Limb (tissue), 2 donors: ENCODE measurements at regions not wholly inside any gene's neighbourhood (a gene's known extent, or its start where the extent isn't known, plus 50 kb on each side); places are given as distances from the start of the nearest gene placed in this dataset.
A peak's percentile ranks its signal among the peaks of the same experiment; 100 is the strongest.
"Not testable (repeated sequence)": the region's sequence is repeated elsewhere in the genome, so short reads cannot be mapped to it uniquely, and the experiment has no call there.

Experiments used
- DNase-seq, 2 donors: peaks; one replicate each; pipeline ENCODE4 v3.0.0-alpha.2; 2016; ENCODE audit errors: extremely low spot score in 2 of 2

DNA sequence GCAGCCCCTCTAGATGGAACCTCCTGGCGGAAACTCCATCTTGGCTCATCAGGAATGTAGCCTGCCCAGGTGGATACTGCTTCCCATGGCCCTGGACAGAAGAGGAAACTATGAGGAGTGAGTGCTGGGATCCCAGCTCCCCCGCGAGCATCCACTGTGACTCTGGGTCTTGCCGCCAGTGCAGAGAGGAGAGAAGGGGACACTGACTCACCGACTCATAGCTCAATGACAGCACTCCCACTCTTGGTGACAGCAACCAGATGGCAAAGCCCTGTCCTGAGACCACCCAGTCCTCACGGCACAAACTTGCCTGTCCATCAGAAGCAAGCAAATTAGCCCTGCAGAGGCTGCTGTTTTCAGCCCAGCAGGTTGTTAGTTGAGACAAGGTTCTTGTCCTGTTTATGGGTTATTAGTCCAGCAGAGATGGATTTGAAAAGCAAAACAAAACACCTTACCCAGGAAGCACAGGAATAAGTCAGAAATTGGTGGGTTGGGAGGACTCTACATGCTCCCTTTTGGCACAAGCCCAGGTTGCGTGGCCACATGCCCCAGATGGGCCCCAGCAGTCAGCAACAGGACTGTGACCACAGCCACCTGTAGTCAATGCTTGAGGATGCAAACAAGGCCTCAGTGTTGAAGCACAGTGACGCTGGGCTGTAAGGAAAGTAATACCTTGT, 111.5 kb upstream of the GLI2 start:
- DNase-seq = no peak

DNA sequence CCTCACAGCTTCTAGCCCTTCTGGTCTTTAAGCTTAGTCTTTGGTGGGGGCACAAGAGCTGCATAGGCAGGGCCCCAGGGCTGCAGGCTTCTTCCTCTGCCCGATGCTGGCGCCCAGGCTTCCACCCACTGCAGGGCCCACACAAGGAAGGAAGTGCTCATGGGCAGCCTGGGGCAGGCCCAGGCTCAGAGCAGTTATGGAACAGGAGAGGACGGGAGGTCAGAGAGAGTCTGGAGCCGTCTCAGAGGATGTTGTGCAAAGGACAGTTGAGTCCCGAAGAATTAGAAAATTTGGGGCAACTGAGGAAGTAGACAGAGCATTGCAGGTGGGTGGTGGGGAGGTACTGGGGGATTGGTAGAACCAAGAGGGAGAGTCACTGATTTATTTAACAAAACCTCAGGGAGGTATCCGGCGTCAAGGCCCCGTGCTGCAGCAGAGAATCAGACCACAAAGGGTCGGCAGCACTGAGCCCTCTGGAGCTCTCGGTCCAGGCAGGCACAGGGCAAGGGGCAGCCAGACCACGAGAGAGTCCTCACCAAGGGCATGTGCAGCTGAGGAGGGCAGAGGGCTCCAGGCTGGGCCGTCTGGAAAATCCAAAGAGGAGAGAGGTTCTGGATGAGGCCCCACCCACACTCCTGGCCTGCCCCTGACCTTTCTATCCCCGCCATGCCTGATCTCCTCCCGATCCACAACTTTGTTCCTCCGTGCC, 110.8 kb upstream of the GLI2 start:
- DNase-seq = no peak

DNA sequence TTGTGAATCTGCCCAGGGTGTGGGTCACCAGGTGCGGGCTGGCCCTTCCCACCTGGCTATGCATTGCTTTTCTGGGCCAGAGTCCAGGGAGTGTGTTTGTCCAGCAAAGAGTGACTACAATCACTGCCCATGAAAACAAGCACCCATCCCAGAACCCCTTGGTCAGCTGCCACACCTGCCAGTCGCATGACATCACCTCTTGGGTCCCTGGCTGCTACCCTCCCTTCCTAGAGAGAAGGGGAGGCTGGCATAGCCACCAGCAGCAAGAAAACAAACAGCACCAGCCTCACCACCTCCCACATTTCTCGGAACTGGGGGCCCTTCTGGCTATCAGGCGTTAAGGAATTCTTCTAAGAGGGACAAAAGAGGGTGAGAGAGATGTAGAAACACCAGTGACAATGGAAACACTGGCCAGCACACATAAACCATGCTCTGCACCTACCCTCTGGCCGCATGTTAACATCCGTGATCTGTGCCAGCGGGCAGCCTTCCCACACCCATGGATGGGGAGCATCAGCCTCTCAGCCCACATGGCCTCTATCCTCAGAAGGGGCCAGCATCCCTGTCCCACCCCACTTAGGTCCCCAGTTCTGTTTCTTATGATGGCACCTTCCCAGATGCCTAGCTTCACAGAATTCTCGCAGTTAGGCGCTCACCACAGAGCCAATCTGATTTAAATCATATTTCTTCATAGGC, 109.7 kb upstream of the GLI2 start:
- no peak for DNase-seq

DNA sequence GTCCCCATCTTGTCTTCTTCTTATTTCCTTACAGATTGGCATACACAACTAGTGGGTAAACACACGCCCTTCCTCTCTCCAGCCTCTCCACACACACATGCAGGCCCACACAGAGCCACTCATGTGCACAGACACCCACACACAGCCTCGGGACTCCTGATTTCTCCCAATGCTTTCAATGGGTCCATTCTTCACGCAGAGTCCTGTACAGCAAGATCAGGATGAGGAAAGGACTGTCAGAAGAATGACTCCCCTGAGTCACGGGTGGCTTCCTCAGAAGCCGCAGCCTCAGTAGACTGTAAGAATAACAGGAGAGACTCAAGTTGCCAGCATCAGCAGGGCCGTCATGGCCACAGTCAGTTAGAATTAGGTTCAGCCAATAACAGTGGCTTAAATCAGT, 109.1 kb upstream of the GLI2 start:
- no peak for DNase-seq

DNA sequence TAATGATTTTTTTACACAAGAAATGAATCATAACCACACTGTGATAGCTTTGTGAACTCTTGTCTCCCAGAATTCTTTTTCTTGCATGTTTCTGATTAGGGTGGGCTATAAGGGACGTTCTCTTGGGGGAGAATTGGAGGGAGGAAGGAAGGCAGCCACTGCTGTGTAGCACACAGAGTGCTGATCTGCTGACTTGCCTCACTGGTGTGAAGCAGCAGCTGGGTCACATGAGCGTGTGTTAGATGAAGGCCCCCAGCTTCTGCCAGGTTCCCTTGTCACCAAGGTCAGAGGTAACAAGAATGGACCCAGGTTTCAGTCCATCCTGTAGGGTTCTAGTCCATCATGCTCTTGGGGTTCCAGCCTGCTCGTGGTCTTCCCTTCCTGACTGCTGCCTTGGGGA, 107.4 kb upstream of the GLI2 start:
- DNase-seq = no peak

DNA sequence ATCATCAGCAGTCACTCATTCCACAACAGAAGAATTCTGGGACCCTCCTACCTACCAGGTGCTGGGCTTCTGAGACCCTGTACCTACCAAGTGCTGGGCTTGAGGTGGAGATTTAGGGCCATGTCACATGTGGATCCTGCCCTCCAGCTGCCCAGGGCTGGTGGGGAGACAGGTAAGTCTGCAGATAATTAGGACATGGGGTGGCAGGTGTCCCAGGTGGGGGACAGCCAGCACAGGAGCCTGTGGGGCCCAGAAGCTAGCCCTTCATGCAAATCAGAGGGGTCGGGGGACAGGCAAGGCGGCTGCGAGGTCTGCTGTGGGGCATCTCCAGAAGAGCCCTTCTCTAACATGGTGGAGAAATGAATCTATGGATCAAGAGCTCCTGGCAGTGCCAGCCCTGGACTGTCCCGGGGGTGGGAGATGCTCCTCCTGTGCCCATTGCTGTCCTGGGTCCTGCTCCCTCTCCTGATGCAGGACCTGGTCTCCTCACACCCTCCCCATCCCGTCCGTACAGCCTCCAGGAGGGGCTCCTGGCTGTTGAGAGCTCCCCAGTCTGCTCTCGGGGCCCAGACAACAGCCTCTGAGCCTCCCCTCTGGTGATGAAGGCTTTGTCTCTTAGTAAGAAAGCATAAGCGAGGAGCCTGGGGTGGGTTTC, 106.3 kb upstream of the GLI2 start:
- DNase-seq = no peak

DNA sequence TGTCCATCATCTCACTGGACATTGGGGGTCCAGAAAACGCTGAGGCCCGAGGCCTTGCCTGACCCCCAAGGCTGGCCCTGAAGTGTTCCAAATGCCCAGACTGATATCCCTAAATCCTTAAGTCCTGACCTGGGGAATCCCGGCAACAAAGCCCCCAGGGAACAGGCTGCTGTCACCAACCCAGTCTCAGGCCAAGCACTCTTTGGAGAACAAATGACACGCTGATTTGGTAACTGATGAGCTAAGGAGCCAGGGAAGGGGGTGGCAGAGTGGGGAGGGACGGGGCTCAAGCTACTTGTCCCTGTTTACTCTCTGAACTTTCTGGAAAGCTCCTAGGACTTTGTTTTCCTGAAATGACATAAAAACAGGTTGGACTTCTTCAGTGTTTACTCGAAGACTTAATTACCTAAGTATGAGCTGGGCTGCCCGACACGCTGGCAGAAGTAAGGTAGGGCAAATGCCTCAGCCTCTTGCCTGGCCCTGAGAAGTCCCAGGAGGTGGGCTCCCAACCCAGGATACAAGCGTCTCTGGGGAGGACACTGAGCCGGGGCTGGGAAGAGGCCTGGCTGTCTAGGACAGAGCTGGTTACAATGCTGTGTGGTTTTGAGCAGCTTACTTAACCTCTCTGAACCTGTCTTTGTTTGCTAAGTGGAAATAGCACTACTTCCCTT, 105.5 kb upstream of the GLI2 start:
- no peak for DNase-seq

DNA sequence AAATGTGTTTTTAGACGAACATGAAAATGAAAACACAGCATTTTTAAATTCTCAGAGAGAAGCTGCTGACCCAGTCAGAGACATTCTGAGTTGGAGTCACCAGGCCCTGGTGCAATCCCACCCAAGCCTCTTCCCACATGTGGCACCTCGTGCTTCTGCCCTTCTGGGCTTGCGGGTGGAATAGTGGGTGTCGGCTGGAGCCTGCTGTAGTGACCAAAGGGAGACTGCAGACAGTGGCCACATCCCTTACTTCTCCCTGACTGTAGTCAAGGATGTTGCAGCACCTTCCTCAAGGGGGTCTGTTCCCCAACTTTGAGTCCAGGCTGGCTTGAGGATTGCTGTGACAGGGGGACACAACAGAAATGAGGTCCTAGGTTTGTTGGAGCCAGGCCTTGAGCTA, 104.4 kb upstream of the GLI2 start:
- DNase-seq = no peak

DNA sequence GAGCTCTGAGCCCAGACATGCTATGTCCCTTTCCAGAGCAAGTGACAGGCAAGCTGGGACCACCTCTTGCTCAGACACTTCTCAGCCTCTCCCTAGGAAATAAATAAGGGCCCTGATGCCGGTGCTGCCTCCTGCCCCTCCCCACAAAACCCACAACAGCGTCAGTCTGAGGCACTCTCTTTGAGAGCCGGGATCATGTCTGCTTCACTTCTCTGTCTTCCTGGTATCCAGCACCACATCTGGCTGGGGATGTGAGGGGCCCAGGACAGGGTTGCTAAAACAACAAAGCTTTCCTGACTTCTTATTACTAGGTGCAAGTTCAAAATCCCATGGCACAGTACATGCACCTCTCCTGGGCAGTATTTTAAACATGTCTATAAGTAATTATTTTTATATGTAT, 103.9 kb upstream of the GLI2 start:
- DNase-seq = peak; percentile 48 to 63

DNA sequence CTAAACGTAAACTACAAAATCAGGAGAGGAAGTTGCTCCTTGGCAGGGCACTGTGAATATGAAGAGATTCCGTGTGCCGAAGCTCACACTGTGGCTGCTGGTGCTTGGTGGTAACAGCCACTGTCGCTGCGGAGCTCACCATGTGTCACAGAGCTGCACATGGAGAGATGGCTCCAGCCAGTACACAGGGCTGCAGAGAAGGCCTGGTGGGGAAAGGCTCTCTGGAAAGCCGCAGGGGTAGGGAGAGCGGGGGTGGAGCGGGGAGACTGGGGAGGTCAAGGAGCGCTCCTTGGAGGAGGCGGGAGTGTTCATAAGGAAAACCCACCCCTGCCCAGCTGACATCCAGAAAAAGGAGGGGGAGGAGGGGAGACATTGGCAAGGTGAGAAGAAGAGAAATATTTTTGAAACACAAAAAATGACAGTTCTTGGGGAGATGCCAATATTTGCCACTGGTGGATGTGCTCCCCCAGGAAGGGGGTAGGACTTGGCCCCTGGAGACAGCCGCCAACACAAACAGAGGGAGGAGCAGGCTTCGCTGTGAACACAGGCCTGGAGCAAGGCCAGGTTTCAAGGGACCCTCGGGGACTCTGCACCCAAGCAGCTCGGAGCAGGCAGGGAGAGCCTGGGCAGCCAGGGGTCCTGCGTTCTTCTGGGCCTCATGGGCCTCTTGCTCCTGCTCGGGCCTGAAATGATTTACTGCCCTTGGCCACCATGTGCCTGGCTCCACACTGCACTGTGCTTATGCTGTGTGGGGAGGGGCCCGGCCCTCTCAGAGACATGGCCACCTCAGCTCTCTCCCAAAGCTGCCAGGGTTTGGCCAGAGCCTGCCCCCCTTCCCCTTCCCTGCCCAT, 102.6 kb upstream of the GLI2 start:
- peak in 1 of 2 donors; percentile 56 for DNase-seq

DNA sequence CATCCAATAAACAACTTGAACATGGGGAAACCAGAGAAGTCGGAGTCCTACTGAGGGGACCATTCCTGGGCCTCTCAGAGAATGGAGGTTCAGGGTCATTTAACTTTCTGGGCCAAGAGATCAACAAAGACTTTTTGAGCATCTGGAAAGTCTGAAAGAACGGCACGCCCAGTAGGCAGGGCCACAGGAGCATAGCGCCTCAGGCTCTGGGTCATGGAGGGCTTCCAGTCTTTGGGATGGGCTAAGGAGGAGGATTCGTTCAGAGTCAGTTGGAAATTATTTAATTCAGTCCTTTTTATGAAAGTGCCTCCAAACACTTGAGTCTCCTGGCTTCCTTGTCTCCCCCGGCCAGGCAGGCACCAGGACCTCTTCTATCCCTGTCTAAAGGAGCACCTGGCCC, 101.1 kb upstream of the GLI2 start:
- DNase-seq = no peak

DNA sequence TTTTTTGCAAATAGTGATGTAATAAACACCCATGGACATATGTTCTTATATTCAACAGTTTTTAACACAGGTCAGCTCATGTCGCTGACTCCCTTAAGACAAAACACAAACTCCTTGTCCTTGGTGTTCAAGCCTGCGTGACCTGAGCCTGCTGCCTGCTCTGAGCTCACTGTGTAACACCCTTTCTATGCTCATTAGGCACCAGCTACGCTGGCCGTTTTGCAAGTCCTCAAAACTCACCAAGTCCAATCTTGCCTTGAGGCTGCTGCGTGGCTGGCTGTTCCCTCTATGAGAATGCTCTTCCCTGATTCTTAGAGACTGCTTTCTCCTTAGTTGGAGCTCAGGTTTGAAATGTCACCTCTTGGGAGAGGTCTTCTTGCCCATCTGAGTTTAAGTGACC, 100.5 kb upstream of the GLI2 start:
- no peak for DNase-seq

DNA sequence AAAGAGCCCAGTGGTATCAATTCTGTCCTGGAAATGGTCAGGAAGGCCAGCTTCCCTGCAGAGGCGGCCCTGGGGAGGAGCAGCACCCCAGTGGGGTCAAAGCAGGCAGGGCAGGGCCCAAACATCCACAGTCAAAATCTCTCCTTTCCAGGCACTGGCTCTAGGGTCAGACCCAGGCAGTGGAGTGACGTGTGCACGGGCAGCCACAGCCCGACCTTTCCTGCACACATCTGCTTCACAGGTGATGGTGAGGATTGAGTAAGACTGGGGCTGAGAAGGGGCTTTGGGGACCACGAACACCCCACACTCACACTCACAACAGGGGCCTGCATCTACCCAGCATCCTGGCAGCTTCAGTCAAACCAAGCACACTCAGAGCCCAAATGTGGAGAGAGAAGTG, 97.8 kb upstream of the GLI2 start:
- DNase-seq = no peak

DNA sequence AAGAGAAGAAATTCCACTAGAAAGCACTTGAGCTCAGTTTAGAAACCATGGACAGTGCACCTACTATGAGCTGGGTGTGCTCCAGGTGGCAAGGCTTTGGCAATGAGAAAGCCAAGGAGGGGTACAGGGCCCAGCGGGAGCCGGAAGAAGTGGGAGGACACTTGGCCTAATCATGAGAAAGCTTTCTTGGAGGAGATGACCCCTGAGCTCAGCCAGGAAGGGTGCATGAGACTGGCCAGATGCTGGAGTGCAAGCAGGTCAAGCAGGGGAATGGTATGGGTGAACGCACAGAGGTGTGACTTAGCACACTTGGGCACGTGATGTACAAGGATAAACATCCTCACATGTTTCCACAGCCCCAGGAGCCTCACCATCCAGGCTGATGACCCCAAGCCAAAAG, 97.2 kb upstream of the GLI2 start:
- no peak for DNase-seq

DNA sequence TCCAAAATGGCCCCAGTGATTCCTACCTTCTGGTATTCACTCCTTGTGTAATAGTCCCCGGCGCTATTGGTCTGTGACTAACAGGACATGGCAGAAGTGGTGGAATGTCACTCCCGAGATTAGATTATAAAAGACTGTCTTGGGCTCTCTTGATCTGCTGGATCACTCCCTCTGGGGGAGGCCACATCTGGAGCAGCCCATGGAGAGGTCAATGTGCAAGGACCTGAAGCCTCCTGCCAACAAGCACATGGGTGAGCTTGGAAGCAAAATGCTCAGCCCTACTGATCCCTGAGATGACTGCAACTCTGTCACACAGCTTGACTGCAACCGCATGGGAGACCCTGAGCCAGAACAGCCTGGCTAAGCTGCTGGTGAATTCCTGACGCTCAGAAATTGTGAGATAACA, 94.3 kb upstream of the GLI2 start:
- no peak for DNase-seq

DNA sequence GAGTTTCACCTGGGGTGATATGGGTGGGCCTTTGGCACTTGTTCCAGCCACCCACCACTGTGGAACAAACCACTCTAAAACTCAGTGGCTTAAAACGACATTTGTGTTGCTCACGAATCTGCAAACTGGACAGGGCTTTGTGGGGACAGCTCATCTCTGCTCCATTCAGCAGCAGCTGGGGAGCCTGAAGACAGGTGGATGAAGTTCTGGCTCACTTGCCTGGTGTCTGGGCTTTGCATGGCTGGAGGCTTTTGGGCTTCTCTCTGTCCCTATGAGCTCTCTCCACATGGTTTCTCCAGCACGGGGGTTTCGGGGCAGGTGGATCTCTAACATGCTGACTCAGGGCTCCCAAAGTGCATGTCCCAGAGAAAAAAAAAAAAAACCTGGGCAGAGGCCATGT, 93.0 kb upstream of the GLI2 start:
- DNase-seq = no peak

DNA sequence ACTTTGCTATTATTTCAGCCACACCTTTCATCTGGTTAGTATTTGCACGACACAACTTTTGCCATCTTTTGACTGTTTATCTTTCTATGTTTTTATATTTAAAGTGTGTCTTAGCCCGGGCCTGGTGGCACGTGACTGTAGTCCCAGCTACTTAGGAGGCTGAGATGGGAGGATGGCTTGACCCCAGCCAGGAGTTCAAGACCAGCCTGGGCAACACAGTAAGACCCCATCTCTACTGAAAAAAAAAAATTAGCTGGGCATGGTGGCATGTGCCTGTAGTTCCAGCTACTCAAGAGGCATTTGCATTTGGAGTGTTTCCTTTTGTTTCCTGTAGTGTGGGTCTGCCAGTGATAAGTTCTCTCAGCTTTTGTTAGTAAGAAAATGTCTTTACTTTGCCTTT, 88.7 kb upstream of the GLI2 start:
- DNase-seq = no peak

DNA sequence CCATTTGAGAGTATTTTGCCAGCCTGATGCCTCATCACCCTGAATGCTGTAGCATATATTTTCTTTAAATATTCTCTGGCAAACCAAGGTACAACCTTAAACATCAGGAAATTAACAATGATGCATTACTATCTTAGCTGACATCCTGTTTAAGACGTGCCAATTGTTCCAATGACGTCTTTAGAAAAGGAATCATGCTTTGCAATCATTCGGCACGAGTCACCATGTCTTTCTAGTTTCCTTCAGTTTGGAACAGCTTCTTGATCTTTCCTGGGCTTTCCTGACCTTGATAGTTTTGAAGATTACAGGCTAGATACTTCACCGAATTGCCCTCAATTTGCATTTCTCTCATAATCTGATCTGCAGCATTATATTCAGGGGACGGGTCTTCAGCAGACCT, 88.2 kb upstream of the GLI2 start:
- no peak for DNase-seq

DNA sequence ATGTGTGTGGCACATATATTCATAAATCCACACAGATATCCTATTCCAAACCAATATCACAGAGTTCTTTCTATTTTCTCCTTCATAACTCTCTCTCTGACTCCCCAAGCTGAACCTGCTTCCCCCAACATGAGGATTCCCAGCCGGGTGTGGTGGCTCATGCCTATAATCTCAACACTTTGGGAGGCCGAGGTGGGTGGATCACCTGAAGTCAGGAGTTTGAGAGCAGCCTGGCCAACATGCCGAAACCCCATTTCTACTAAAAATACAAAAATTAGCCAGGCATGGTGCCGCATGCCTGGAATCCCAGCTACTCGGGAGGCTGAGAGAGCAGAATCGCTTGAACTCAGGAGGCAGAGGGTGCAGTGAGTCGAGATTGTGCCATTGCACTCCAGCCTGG, 86.3 kb upstream of the GLI2 start:
- DNase-seq = not testable (repeated sequence)

DNA sequence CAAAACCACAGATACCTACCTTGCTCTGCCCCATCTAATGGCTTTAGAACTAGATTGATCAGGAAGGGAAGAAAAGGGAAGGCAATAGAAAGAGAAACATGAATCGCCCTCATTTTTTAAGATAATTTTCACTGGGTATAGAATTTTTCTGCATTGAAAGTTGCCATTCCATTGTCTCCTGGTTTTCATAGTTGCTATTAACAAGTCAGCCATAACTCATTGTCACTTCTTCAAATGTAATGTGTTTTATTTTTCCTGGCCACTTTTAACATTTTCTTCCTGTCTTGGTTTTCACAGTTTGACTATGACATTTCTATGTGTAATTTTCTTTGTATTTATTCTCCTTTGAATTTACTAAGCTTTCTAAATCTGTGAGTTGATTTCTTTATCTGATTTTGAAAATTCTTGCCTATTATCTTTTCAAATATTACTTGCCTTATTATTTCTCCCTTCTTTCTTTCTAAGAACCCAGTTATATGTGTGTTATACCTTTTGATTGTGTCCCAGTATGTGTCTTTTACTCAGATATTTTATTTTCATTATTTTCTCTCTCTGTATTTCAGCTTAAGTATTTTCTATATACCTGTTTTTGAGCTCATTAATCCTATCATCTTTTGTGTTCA, 85.5 kb upstream of the GLI2 start:
- no peak for DNase-seq
